ENCODE measurements at regions not wholly inside any gene's neighbourhood (a gene's known extent, or its start where the extent isn't known, plus 50 kb on each side); places are given as distances from the start of the nearest gene placed in this dataset.

DNA sequence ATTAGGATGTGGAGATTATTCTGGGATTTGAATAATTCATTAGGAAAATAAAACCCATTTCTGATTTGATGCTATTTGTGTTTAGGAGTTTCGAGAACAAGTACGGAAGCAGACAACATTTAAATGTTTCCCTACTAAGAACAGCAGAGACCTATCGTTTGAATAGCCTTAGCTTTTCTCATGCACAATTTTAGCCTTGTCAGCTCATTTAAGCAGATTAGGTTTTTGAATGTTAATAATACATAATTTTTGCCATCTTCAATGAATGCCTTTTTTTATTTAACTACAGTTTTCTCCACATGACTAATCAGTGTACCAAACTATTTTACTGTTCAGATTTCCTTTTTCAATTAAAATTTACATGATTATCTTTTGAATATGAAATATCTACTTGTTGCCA is 592.0 kb downstream of the BCKDHB start:
- Mint-ChIP-seq H3K9me3 (peaks cover 50% of the 10 kb centered on the region), H3K27ac (no peak overlapping the region), H3K4me1 (no peaks in the 10 kb centered on the region), H3K4me3 (no peak overlapping the region), H3K36me3 (peaks cover 36% of the 10 kb centered on the region), H3K27me3 (ENCODE audit: low read depth) (no peaks in the 10 kb centered on the region; the same call in 1 of the 2 replicates)
- TF ChIP-seq, protein P1, sequence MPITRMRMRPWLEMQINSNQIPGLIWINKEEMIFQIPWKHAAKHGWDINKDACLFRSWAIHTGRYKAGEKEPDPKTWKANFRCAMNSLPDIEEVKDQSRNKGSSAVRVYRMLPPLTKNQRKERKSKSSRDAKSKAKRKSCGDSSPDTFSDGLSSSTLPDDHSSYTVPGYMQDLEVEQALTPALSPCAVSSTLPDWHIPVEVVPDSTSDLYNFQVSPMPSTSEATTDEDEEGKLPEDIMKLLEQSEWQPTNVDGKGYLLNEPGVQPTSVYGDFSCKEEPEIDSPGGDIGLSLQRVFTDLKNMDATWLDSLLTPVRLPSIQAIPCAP (CRISPR knock-in tag; IDR thresholded peaks at IDR 0.05): no peak
- TF ChIP-seq, protein P2, sequence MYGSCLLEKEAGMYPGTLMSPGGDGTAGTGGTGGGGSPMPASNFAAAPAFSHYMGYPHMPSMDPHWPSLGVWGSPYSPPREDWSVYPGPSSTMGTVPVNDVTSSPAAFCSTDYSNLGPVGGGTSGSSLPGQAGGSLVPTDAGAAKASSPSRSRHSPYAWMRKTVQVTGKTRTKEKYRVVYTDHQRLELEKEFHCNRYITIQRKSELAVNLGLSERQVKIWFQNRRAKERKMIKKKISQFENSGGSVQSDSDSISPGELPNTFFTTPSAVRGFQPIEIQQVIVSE (CRISPR knock-in tag; IDR thresholded peaks at IDR 0.05; ENCODE audit: borderline replicate concordance): no peak
- TF ChIP-seq, protein P3, sequence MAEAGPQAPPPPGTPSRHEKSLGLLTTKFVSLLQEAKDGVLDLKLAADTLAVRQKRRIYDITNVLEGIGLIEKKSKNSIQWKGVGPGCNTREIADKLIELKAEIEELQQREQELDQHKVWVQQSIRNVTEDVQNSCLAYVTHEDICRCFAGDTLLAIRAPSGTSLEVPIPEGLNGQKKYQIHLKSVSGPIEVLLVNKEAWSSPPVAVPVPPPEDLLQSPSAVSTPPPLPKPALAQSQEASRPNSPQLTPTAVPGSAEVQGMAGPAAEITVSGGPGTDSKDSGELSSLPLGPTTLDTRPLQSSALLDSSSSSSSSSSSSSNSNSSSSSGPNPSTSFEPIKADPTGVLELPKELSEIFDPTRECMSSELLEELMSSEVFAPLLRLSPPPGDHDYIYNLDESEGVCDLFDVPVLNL (CRISPR knock-in tag; IDR thresholded peaks at IDR 0.05; ENCODE audit: borderline replicate concordance, low read depth): no peak
- TF ChIP-seq NFATC4 (CRISPR knock-in tag; IDR thresholded peaks at IDR 0.05) (no peak), RORB (CRISPR knock-in tag; IDR thresholded peaks at IDR 0.05) (no peak), ZNF121 (CRISPR knock-in tag; IDR thresholded peaks at IDR 0.05) (no peak), MXD4 (CRISPR knock-in tag; IDR thresholded peaks at IDR 0.05; ENCODE audit: borderline replicate concordance) (no peak), ZBTB21 (CRISPR knock-in tag; IDR thresholded peaks at IDR 0.05; ENCODE audit: borderline replicate concordance) (no peak), SP1 (CRISPR knock-in tag; conservative IDR thresholded peaks at IDR 0.05) (no peak), FOXJ3 (CRISPR knock-in tag; IDR thresholded peaks at IDR 0.05; ENCODE audit: borderline replicate concordance) (no peak), NR2C2 (CRISPR knock-in tag; IDR thresholded peaks at IDR 0.05) (no peak), TCF7 (CRISPR knock-in tag; IDR thresholded peaks at IDR 0.05; ENCODE audit: low read depth) (no peak)
- TF ChIP-seq, protein P4, sequence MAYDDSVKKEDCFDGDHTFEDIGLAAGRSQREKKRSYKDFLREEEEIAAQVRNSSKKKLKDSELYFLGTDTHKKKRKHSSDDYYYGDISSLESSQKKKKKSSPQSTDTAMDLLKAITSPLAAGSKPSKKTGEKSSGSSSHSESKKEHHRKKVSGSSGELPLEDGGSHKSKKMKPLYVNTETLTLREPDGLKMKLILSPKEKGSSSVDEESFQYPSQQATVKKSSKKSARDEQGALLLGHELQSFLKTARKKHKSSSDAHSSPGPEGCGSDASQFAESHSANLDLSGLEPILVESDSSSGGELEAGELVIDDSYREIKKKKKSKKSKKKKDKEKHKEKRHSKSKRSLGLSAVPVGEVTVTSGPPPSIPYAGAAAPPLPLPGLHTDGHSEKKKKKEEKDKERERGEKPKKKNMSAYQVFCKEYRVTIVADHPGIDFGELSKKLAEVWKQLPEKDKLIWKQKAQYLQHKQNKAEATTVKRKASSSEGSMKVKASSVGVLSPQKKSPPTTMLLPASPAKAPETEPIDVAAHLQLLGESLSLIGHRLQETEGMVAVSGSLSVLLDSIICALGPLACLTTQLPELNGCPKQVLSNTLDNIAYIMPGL (CRISPR knock-in tag; IDR thresholded peaks at IDR 0.05): no peak
- TF ChIP-seq, protein P5, sequence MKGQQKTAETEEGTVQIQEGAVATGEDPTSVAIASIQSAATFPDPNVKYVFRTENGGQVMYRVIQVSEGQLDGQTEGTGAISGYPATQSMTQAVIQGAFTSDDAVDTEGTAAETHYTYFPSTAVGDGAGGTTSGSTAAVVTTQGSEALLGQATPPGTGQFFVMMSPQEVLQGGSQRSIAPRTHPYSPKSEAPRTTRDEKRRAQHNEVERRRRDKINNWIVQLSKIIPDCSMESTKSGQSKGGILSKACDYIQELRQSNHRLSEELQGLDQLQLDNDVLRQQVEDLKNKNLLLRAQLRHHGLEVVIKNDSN (CRISPR knock-in tag; IDR thresholded peaks at IDR 0.05): no peak
- TF ChIP-seq, protein P6, sequence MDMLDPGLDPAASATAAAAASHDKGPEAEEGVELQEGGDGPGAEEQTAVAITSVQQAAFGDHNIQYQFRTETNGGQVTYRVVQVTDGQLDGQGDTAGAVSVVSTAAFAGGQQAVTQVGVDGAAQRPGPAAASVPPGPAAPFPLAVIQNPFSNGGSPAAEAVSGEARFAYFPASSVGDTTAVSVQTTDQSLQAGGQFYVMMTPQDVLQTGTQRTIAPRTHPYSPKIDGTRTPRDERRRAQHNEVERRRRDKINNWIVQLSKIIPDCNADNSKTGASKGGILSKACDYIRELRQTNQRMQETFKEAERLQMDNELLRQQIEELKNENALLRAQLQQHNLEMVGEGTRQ (CRISPR knock-in tag; IDR thresholded peaks at IDR 0.05): no peak
- TF ChIP-seq, protein P7, sequence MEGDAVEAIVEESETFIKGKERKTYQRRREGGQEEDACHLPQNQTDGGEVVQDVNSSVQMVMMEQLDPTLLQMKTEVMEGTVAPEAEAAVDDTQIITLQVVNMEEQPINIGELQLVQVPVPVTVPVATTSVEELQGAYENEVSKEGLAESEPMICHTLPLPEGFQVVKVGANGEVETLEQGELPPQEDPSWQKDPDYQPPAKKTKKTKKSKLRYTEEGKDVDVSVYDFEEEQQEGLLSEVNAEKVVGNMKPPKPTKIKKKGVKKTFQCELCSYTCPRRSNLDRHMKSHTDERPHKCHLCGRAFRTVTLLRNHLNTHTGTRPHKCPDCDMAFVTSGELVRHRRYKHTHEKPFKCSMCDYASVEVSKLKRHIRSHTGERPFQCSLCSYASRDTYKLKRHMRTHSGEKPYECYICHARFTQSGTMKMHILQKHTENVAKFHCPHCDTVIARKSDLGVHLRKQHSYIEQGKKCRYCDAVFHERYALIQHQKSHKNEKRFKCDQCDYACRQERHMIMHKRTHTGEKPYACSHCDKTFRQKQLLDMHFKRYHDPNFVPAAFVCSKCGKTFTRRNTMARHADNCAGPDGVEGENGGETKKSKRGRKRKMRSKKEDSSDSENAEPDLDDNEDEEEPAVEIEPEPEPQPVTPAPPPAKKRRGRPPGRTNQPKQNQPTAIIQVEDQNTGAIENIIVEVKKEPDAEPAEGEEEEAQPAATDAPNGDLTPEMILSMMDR (IDR thresholded peaks at IDR 0.05): no peak
- DNase-seq (ENCODE audit: low spot score) (no peak), ATAC-seq (no peak)
- ChIA-PET POLR2A (no interaction called here), CTCF (no interaction called here)

DNA sequence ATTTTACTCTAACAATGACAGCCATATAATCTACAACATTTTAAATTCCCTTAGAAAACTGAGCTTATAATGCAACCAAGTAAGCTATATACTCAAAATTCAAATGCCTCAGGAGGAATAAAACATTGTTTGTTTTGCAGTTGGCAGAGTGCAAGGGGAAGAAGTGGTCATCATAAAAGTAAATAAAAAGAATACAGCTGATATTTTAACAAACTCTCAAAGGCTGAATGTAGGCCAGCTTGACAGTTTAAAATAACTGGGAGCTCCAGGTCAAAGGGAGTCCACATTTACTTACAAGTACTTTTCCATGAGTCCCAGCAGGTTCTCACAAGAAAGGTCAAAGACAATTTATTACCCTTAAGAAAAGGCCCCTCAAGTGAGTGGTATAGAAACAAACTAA is 589.8 kb downstream of the BCKDHB start:
- Mint-ChIP-seq H3K4me3 (no peak overlapping the region), H3K4me1 (no peaks in the 10 kb centered on the region), H3K9me3 (peaks cover 29% of the 10 kb centered on the region), H3K36me3 (peaks cover 15% of the 10 kb centered on the region), H3K27ac (no peak overlapping the region), H3K27me3 (ENCODE audit: low read depth) (no peaks in the 10 kb centered on the region)
- ATAC-seq (no peak), DNase-seq (ENCODE audit: low spot score) (no peak)
- CTCF ChIA-PET: no interaction called here
- POLR2A ChIA-PET: no interaction called here
- TF ChIP-seq TEAD4 (CRISPR knock-in tag; IDR thresholded peaks at IDR 0.05): no peak

Measured in WTC11 (cell line).